WTC11 (cell line): ENCODE measurements at regions not wholly inside any gene's neighbourhood (a gene's known extent, or its start where the extent isn't known, plus 50 kb on each side); places are given as distances from the start of the nearest gene placed in this dataset.

Experiments
- ATAC-seq: fragments of 200-7000 bp; cut with Tn5 transposase; 2 replicates; pipeline ENCODE4 v1.10.0; 2021; ENCODE audit warnings: mild to moderate bottlenecking, moderate library complexity
- CTCF ChIA-PET: fragments of 300-600 bp; sonication (Branson Sonifier 250); formaldehyde crosslinking; loops from one replicate; lab custom pipeline; 2021; ENCODE audit warnings: antibody characterized with exemption; lab: Charles Lee
- POLR2A ChIA-PET: fragments of 350-600 bp; sonication (Branson Sonifier 250); formaldehyde crosslinking; loops from one replicate; lab custom pipeline; 2021; ENCODE audit warnings: antibody characterized with exemption; lab: Charles Lee
- DNase-seq: peaks from one replicate; pipeline ENCODE4 v3.0.0; 2021; ENCODE audit warnings: low spot score
- H3K27ac Mint-ChIP-seq: 2 replicates; pipeline ENCODE4 v1.8.0; 2021; ENCODE audit warnings: mixed read lengths
- H3K27me3 Mint-ChIP-seq: 2 replicates; pipeline ENCODE4 v1.8.0; 2021; ENCODE audit warnings: low read depth, mild to moderate bottlenecking, moderate library complexity, mixed read lengths
- H3K36me3 Mint-ChIP-seq: 2 replicates; pipeline ENCODE4 v1.8.0; 2021; ENCODE audit warnings: mixed read lengths
- H3K4me1 Mint-ChIP-seq: 2 replicates; pipeline ENCODE4 v1.8.0; 2022; ENCODE audit warnings: mixed read lengths
- H3K4me3 Mint-ChIP-seq: 2 replicates; pipeline ENCODE4 v1.8.0; 2021; ENCODE audit warnings: mild to moderate bottlenecking, moderate library complexity, mixed read lengths
- H3K9me3 Mint-ChIP-seq: 2 replicates; pipeline ENCODE4 v1.8.0; 2021; ENCODE audit warnings: mixed read lengths
- CBFB ChIP-seq: sonication (generic); formaldehyde crosslinking; IDR thresholded peaks from 2 replicates; pipeline ENCODE4 v1.8.1; 2022; ENCODE audit warnings: mild to moderate bottlenecking, low read depth, missing genetic modification reagents
- CDX4 ChIP-seq: fragments of 250-450 bp; sonication (Bioruptor Pico); IDR thresholded peaks from 2 replicates; pipeline ENCODE4 v1.9.0; 2021; ENCODE audit warnings: moderate library complexity, mild to moderate bottlenecking, inconsistent platforms, borderline replicate concordance
- CREB1 ChIP-seq: sonication (generic); formaldehyde crosslinking; IDR thresholded peaks from 2 replicates; pipeline ENCODE4 v1.8.0; 2023; ENCODE audit warnings: mild to moderate bottlenecking, missing genetic modification reagents
- E2F4 ChIP-seq: sonication (generic); formaldehyde crosslinking; IDR thresholded peaks from 2 replicates; pipeline ENCODE4 v1.8.1; 2022; ENCODE audit warnings: low read depth, mild to moderate bottlenecking, moderate library complexity, missing genetic modification reagents, borderline replicate concordance
- E2F5 ChIP-seq: sonication (generic); formaldehyde crosslinking; IDR thresholded peaks from 2 replicates; pipeline ENCODE4 v1.8.1; 2022; ENCODE audit warnings: mild to moderate bottlenecking, moderate library complexity, missing genetic modification reagents
- FOXK1 ChIP-seq: sonication (generic); formaldehyde crosslinking; IDR thresholded peaks from 2 replicates; pipeline ENCODE4 v1.8.0; 2022; ENCODE audit warnings: mild to moderate bottlenecking, moderate library complexity, missing genetic modification reagents
- GTF2I ChIP-seq: fragments of 250-450 bp; sonication (Bioruptor Pico); conservative IDR thresholded peaks from 2 replicates; pipeline ENCODE4 v1.4.0; 2021; ENCODE audit warnings: mild to moderate bottlenecking
- MAX ChIP-seq: sonication (generic); formaldehyde crosslinking; IDR thresholded peaks from 2 replicates; pipeline ENCODE4 v1.8.0; 2022; ENCODE audit warnings: mild to moderate bottlenecking, missing genetic modification reagents
- NFE2L1 ChIP-seq: sonication (generic); formaldehyde crosslinking; IDR thresholded peaks from 2 replicates; pipeline ENCODE4 v1.8.1; 2023; ENCODE audit warnings: missing genetic modification reagents
- OVOL2 ChIP-seq: fragments of 250-450 bp; sonication (Bioruptor Pico); IDR thresholded peaks from 2 replicates; pipeline ENCODE4 v1.9.0; 2021; ENCODE audit warnings: mild to moderate bottlenecking, borderline replicate concordance
- PRRX2 ChIP-seq: fragments of 250-450 bp; sonication (Bioruptor Pico); IDR thresholded peaks from 2 replicates; pipeline ENCODE4 v1.8.0; 2021; ENCODE audit warnings: mild to moderate bottlenecking
- RELA ChIP-seq: sonication (generic); formaldehyde crosslinking; IDR thresholded peaks from 2 replicates; pipeline ENCODE4 v1.8.1; 2022; ENCODE audit warnings: missing genetic modification reagents, mild to moderate bottlenecking, borderline replicate concordance
- RORB ChIP-seq: fragments of 250-450 bp; sonication (Bioruptor Pico); IDR thresholded peaks from 2 replicates; pipeline ENCODE4 v1.9.0; 2021; ENCODE audit warnings: mild to moderate bottlenecking
- SOX15 ChIP-seq: fragments of 250-450 bp; sonication (Bioruptor Pico); IDR thresholded peaks from 2 replicates; pipeline ENCODE4 v1.9.0; 2021; ENCODE audit warnings: mild to moderate bottlenecking
- STAT6 ChIP-seq: sonication (generic); formaldehyde crosslinking; conservative IDR thresholded peaks from 2 replicates; pipeline ENCODE4 v1.8.1; 2023; ENCODE audit warnings: mild to moderate bottlenecking, low read depth, missing genetic modification reagents, moderate library complexity
- TCF7 ChIP-seq: sonication (generic); formaldehyde crosslinking; IDR thresholded peaks from 2 replicates; pipeline ENCODE4 v1.8.0; 2022; ENCODE audit warnings: mild to moderate bottlenecking, low read depth, missing genetic modification reagents, moderate library complexity
- TEAD4 ChIP-seq: sonication (generic); formaldehyde crosslinking; IDR thresholded peaks from 2 replicates; pipeline ENCODE4 v1.8.0; 2022; ENCODE audit warnings: mild to moderate bottlenecking, missing genetic modification reagents
- USF1 ChIP-seq: sonication (generic); formaldehyde crosslinking; IDR thresholded peaks from 2 replicates; pipeline ENCODE4 v1.8.0; 2022; ENCODE audit warnings: mild to moderate bottlenecking, missing genetic modification reagents
- ZBTB21 ChIP-seq: sonication (generic); formaldehyde crosslinking; IDR thresholded peaks from 2 replicates; pipeline ENCODE4 v1.8.1; 2023; ENCODE audit warnings: mild to moderate bottlenecking, missing genetic modification reagents, borderline replicate concordance
- ZNF121 ChIP-seq: sonication (generic); formaldehyde crosslinking; IDR thresholded peaks from 2 replicates; pipeline ENCODE4 v1.8.0; 2023; ENCODE audit warnings: missing genetic modification reagents
- ZNF232 ChIP-seq: sonication (generic); formaldehyde crosslinking; IDR thresholded peaks from 2 replicates; pipeline ENCODE4 v1.8.0; 2022; ENCODE audit warnings: mild to moderate bottlenecking, missing genetic modification reagents
- ZNF281 ChIP-seq: sonication (generic); formaldehyde crosslinking; IDR thresholded peaks from 2 replicates; pipeline ENCODE4 v1.8.0; 2023; ENCODE audit warnings: mild to moderate bottlenecking, missing genetic modification reagents
- ZNF317 ChIP-seq: sonication (generic); formaldehyde crosslinking; IDR thresholded peaks from 2 replicates; pipeline ENCODE4 v1.8.1; 2023; ENCODE audit warnings: low read depth, mild to moderate bottlenecking, moderate library complexity, missing genetic modification reagents, borderline replicate concordance
- ZNF423 ChIP-seq: fragments of 250-450 bp; sonication (Bioruptor Pico); IDR thresholded peaks from 2 replicates; pipeline ENCODE4 v2.1.2; 2022; ENCODE audit warnings: mild to moderate bottlenecking, moderate library complexity
- ZNF671 ChIP-seq: fragments of 250-450 bp; sonication (Bioruptor Pico); IDR thresholded peaks from 2 replicates; pipeline ENCODE4 v1.8.0; 2021; ENCODE audit warnings: mild to moderate bottlenecking

GRCh38 chr2:120424274-120424796 lies 78.4 kb downstream of the INHBB start:
- Mint-ChIP-seq H3K4me3 (no peak overlapping the region), H3K9me3 (no peaks in the 10 kb centered on the region), H3K4me1 (peaks cover 5% of the 10 kb centered on the region), H3K36me3 (no peaks in the 10 kb centered on the region), H3K27me3 (peaks cover 34% of the 10 kb centered on the region), H3K27ac (no peak overlapping the region)
- ChIA-PET POLR2A (no interaction called here), CTCF (interaction anchor here (1.0 kb wide), 1 partner anchor 13 kb away, joined by 5 read pairs; no protein-coding TSS in a partner anchor)
- DNase-seq: no peak
- TF ChIP-seq ZNF281: no peak
- TF ChIP-seq ZNF671 (CRISPR knock-in tag): no peak
- TF ChIP-seq USF1 (CRISPR knock-in tag): no peak
- TF ChIP-seq SOX15: no peak
- TF ChIP-seq NFE2L1: no peak
- no peak for TF ChIP-seq CREB1 (CRISPR knock-in tag)
- TF ChIP-seq ZNF232 (CRISPR knock-in tag): no peak
- TF ChIP-seq RELA (CRISPR knock-in tag): no peak
- no peak for TF ChIP-seq PRRX2 (CRISPR knock-in tag)
- no peak for TF ChIP-seq E2F5 (CRISPR knock-in tag)
- no peak for TF ChIP-seq FOXK1 (CRISPR knock-in tag)
- TF ChIP-seq MAX (CRISPR knock-in tag): no peak
- TF ChIP-seq TEAD4 (CRISPR knock-in tag): no peak
- no peak for TF ChIP-seq GTF2I (CRISPR knock-in tag)
- ATAC-seq: no peak

GRCh38 chr2:120425014-120425413 lies 79.1 kb downstream of the INHBB start:
- H3K36me3 Mint-ChIP-seq: no peaks in the 10 kb centered on the region
- no peak for DNase-seq

More at GRCh38 chr2:120425014-120425413, 79.1 kb downstream of the INHBB start:
- Mint-ChIP-seq H3K4me3 (no peak overlapping the region), H3K27me3 (peaks cover 35% of the 10 kb centered on the region)
- ChIA-PET CTCF (interaction anchor here (1.0 kb wide), 1 partner anchor 12 kb away, joined by 5 read pairs; no protein-coding TSS in a partner anchor), POLR2A (no interaction called here)
- no peak for ATAC-seq
- TF ChIP-seq ZNF317 (CRISPR knock-in tag) (no peak), OVOL2 (CRISPR knock-in tag) (no peak), TCF7 (CRISPR knock-in tag) (no peak), STAT6 (no peak), CBFB (CRISPR knock-in tag) (no peak), ZNF232 (CRISPR knock-in tag) (no peak), ZNF121 (CRISPR knock-in tag) (no peak), ZNF423 (CRISPR knock-in tag) (no peak), E2F4 (CRISPR knock-in tag) (no peak), CDX4 (CRISPR knock-in tag) (no peak), ZBTB21 (CRISPR knock-in tag) (no peak), RORB (CRISPR knock-in tag) (no peak), FOXK1 (CRISPR knock-in tag) (no peak)
- TF ChIP-seq, all 79 proteins: peak for 0
- peaks cover 12% of the 10 kb centered on the region for H3K4me1 Mint-ChIP-seq
- H3K9me3 Mint-ChIP-seq: no peaks in the 10 kb centered on the region
- H3K27ac Mint-ChIP-seq: no peak overlapping the region
